ENCODE measurements at regions not wholly inside any gene's neighbourhood (a gene's known extent, or its start where the extent isn't known, plus 50 kb on each side); places are given as distances from the start of the nearest gene placed in this dataset.

DNA sequence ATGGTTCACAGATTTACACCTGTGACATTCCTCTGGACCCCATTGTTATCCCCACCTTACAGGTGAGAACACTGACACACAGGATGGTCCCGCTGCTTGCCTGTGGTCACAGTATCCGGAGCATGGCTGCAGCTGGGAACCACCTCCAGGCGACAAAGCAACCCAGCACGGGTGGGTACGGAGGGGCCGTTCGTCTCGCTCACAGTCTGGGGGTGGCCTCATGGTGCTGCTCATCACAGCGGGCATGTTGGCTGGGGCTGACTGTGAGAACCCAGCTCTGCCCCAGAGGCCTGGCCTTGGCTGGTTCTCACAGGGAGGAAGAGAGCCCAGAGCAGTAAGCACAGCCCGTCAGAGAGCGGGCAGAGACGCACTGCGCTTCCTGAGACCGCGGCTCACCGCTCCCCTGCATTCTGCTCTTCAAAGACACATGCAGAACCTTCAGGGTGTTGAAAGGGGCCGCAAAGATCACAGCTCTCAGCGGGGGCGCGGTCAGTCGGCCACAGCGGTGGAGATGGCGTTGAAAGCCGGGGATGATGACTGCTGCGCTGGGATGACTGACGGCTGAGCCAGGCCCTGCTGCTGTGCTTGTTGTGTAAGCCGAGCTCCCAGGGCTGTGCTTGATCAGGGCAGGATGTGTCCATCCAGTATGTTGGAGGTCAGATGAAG is 423.0 kb downstream of the BRD1 start:
- TF ChIP-seq CTCF (IDR thresholded peaks at IDR 0.05) = no peak
- TF ChIP-seq POLR2A (IDR thresholded peaks at IDR 0.05) = no peak
- DNase-seq (no peak), ATAC-seq (no peak)
- 40 to 51% (median 42%) methylated on average over 26 to 27 of the region's 27 CpGs for WGBS, 4 donors
- Histone ChIP-seq H3K4me3 (no peak overlapping the region), H3K36me3 (no peaks in the 10 kb centered on the region), H3K4me1 (no peaks in the 10 kb centered on the region), H3K27ac (no peak overlapping the region), H3K27me3 (peaks cover 0 to 24% (median 4%) of the 10 kb centered on the region in 9 donors), H3K9me3 (peaks cover 0 to 2% (median 0%) of the 10 kb centered on the region in 12 donors)
- intact Hi-C loops (cut with DNase I) = no loop called here

GRCh38 chr22:49404020-49404419 is 423.7 kb downstream of the BRD1 start:
- no peak overlapping the region for H3K4me3 ChIP-seq
- no peak for TF ChIP-seq CTCF (IDR thresholded peaks at IDR 0.05)
- TF ChIP-seq POLR2A (IDR thresholded peaks at IDR 0.05) = no peak
- H3K4me1 ChIP-seq = no peaks in the 10 kb centered on the region
- intact Hi-C loops (cut with DNase I) = no loop called here
- no peak for DNase-seq
- H3K36me3 ChIP-seq = no peaks in the 10 kb centered on the region
- H3K9me3 ChIP-seq = no peaks in the 10 kb centered on the region
- peaks cover 0 to 22% (median 3%) of the 10 kb centered on the region in 9 donors for H3K27me3 ChIP-seq
- no peak overlapping the region for H3K27ac ChIP-seq
- WGBS, 4 donors = 80 to 85% (median 83%) methylated on average over 10 of the region's 10 CpGs
- ATAC-seq = no peak

- intact Hi-C loops (cut with DNase I) = no loop called here
- no peaks in the 10 kb centered on the region for H3K36me3 ChIP-seq
- H3K9me3 ChIP-seq = no peaks in the 10 kb centered on the region
- H3K27me3 ChIP-seq = peaks cover 0 to 22% (median 3%) of the 10 kb centered on the region in 9 donors
- no peak for TF ChIP-seq POLR2A (IDR thresholded peaks at IDR 0.05)
- no peak for TF ChIP-seq CTCF (IDR thresholded peaks at IDR 0.05)
- DNase-seq (no peak), ATAC-seq (no peak)
- H3K4me1 ChIP-seq = no peaks in the 10 kb centered on the region
- WGBS, 4 donors = 79 to 95% (median 94%) methylated on average over 6 of the region's 6 CpGs
- no peak overlapping the region for H3K27ac ChIP-seq
- H3K4me3 ChIP-seq = no peak overlapping the region
Observed at GRCh38 chr22:49403102-49403501, 424.6 kb downstream of the BRD1 start.

GRCh38 chr22:49402169-49402568 is 425.5 kb downstream of the BRD1 start:
- Histone ChIP-seq H3K36me3 (no peaks in the 10 kb centered on the region), H3K4me3 (no peak overlapping the region), H3K27me3 (peaks cover 0 to 22% (median 3%) of the 10 kb centered on the region in 9 donors), H3K27ac (no peak overlapping the region), H3K4me1 (no peaks in the 10 kb centered on the region), H3K9me3 (no peaks in the 10 kb centered on the region)
- no peak for TF ChIP-seq POLR2A (IDR thresholded peaks at IDR 0.05)
- TF ChIP-seq CTCF (IDR thresholded peaks at IDR 0.05) = no peak
- intact Hi-C loops (cut with DNase I) = no loop called here
- ATAC-seq (no peak), DNase-seq (no peak)
- WGBS, 4 donors = 69 to 78% (median 74%) methylated on average over 12 of the region's 12 CpGs

Measured in heart left ventricle (tissue), 16 donors.